ENCODE measurements at regions not wholly inside any gene's neighbourhood (a gene's known extent, or its start where the extent isn't known, plus 50 kb on each side); places are given as distances from the start of the nearest gene placed in this dataset.

DNA sequence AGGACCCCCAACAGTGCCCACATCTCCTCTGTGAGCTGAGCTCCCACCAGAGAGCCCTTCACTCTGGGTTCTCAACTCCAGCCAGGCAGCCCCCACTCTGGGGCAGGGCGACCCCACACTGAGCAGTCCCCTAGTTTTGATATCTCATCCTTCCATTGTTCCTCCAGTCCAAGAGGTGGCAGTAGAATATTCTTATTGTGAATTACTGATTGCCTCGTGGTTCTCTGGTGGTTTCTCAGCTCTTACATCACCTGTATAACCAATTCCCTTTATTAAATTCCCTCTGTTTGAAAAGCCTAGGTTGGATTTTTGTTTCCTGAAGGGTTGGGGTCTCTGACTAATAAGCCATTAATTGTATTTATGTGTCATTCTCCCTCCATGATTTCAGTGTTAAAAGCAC, 407.5 kb downstream of the SETD4 start (continued):
- TF ChIP-seq, protein P1, sequence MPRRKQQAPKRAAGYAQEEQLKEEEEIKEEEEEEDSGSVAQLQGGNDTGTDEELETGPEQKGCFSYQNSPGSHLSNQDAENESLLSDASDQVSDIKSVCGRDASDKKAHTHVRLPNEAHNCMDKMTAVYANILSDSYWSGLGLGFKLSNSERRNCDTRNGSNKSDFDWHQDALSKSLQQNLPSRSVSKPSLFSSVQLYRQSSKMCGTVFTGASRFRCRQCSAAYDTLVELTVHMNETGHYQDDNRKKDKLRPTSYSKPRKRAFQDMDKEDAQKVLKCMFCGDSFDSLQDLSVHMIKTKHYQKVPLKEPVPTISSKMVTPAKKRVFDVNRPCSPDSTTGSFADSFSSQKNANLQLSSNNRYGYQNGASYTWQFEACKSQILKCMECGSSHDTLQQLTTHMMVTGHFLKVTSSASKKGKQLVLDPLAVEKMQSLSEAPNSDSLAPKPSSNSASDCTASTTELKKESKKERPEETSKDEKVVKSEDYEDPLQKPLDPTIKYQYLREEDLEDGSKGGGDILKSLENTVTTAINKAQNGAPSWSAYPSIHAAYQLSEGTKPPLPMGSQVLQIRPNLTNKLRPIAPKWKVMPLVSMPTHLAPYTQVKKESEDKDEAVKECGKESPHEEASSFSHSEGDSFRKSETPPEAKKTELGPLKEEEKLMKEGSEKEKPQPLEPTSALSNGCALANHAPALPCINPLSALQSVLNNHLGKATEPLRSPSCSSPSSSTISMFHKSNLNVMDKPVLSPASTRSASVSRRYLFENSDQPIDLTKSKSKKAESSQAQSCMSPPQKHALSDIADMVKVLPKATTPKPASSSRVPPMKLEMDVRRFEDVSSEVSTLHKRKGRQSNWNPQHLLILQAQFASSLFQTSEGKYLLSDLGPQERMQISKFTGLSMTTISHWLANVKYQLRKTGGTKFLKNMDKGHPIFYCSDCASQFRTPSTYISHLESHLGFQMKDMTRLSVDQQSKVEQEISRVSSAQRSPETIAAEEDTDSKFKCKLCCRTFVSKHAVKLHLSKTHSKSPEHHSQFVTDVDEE (CRISPR knock-in tag; IDR thresholded peaks at IDR 0.05): no peak
- TF ChIP-seq ZFP3 (CRISPR knock-in tag; IDR thresholded peaks at IDR 0.05): no peak
- TF ChIP-seq ARNTL (CRISPR knock-in tag; IDR thresholded peaks at IDR 0.05; ENCODE audit: borderline replicate concordance, low read depth): no peak
- TF ChIP-seq ZNF70 (CRISPR knock-in tag; IDR thresholded peaks at IDR 0.05): no peak
- no peak for TF ChIP-seq GLIS3 (CRISPR knock-in tag; IDR thresholded peaks at IDR 0.05)

DNA sequence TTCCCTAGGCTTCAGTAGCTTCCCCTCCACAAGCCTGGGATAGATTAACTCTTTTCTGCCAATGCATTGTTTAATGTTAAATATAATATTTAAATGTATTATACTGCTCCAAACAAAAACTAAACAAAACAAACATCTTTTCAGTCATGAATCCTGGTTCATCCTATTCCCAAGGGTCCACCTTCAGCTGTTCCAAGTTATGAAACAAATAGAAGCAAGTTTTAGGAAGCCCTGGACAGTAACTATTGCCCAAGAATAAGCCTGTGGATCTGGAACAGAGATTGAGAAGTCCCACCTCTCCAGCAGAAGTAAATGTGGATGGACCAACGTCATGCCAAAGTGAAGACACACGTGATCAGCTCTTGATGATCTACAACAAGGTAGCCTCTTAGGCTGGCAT, 408.1 kb downstream of the SETD4 start:
- TF ChIP-seq ISL1 (CRISPR knock-in tag; IDR thresholded peaks at IDR 0.05) (no peak), CSDC2 (CRISPR knock-in tag; IDR thresholded peaks at IDR 0.05) (no peak)
- no peak for ATAC-seq

DNA sequence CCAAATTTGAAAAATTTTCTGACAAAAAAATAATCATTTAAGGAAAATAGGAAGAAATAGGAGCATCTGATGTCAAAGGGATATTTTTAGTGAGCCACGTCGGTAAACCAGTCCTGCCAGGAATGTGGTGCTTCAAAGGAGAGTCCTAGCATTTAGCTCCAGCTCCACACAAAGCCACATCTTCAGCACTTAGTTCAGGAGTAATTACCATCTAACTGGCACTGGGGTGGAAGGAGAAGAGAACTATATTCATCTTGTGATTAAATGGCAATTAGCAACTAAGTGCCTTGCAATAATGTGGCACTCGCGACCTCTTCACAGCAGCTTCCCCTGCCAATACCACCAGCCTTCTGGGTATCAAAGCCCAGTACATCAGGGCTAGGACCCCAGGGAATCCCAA, 409.1 kb downstream of the SETD4 start:
- no peak for ATAC-seq
- TF ChIP-seq RARB (CRISPR knock-in tag; IDR thresholded peaks at IDR 0.05) (no peak), ZFP30 (CRISPR knock-in tag; IDR thresholded peaks at IDR 0.05) (no peak), OSR1 (CRISPR knock-in tag; IDR thresholded peaks at IDR 0.05) (no peak), TCF4 (CRISPR knock-in tag; IDR thresholded peaks at IDR 0.05; ENCODE audit: borderline replicate concordance) (no peak), ZFP3 (CRISPR knock-in tag; IDR thresholded peaks at IDR 0.05) (no peak), SNAI2 (CRISPR knock-in tag; IDR thresholded peaks at IDR 0.05) (no peak), ZNF565 (CRISPR knock-in tag; conservative IDR thresholded peaks at IDR 0.05; ENCODE audit: low read depth) (no peak)

DNA sequence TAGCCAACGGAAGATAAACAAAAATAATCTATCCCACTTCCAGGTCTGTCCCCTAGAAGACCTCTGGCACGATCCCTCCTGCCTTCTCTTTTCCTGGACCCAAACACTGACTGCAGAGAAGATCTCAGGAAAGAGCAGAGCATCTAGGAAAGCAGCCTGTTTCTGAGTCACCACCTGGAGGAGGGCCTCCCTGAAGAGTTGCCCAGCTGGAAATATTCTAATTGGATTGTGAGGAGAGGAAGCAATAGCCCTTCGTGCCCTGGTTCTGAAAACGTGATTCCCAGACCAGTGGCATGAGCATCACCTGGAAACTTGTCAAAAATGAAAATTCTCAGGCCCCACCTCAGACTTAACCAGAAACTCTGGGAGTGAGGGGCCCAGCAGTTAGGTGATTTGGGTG, 411.1 kb downstream of the SETD4 start:
- TF ChIP-seq ESRRG (CRISPR knock-in tag; IDR thresholded peaks at IDR 0.05): no peak
- TF ChIP-seq ARNTL (CRISPR knock-in tag; IDR thresholded peaks at IDR 0.05; ENCODE audit: borderline replicate concordance, low read depth): no peak
- no peak for TF ChIP-seq SNAI2 (CRISPR knock-in tag; IDR thresholded peaks at IDR 0.05)
- TF ChIP-seq ZC3H10 (CRISPR knock-in tag; IDR thresholded peaks at IDR 0.05): no peak
- peak; percentile 90 for ATAC-seq

DNA sequence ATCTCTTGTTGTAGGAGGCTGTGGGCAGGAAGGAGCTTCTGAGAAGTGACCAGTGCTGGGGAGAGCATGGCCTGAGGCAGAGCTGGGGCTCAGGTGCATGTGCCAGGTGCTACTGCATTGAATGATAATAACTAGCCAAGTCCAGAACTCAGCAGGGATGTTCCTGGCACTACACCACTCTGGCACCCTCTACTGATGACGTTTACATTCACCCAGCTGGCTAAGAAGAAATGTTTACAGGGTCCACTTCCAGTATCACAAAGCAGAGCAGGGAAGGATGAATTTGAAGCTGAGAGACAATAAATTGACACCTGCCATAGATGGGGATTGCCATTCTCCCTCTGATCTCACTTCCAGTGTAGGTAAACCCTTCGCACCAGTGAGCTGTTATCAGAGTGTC, 411.8 kb downstream of the SETD4 start:
- peak; percentile 65 for ATAC-seq
- TF ChIP-seq, protein P2, sequence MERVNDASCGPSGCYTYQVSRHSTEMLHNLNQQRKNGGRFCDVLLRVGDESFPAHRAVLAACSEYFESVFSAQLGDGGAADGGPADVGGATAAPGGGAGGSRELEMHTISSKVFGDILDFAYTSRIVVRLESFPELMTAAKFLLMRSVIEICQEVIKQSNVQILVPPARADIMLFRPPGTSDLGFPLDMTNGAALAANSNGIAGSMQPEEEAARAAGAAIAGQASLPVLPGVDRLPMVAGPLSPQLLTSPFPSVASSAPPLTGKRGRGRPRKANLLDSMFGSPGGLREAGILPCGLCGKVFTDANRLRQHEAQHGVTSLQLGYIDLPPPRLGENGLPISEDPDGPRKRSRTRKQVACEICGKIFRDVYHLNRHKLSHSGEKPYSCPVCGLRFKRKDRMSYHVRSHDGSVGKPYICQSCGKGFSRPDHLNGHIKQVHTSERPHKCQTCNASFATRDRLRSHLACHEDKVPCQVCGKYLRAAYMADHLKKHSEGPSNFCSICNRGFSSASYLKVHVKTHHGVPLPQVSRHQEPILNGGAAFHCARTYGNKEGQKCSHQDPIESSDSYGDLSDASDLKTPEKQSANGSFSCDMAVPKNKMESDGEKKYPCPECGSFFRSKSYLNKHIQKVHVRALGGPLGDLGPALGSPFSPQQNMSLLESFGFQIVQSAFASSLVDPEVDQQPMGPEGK (CRISPR knock-in tag; IDR thresholded peaks at IDR 0.05; ENCODE audit: borderline replicate concordance): no peak
- TF ChIP-seq RARB (CRISPR knock-in tag; IDR thresholded peaks at IDR 0.05): no peak
- no peak for TF ChIP-seq SNAI2 (CRISPR knock-in tag; IDR thresholded peaks at IDR 0.05)
- no peak for TF ChIP-seq ZFP3 (CRISPR knock-in tag; IDR thresholded peaks at IDR 0.05)
- TF ChIP-seq BACH2 (CRISPR knock-in tag; IDR thresholded peaks at IDR 0.05; ENCODE audit: borderline replicate concordance): no peak
- no peak for TF ChIP-seq ZNF8 (CRISPR knock-in tag; IDR thresholded peaks at IDR 0.05)
- no peak for TF ChIP-seq ESRRG (CRISPR knock-in tag; IDR thresholded peaks at IDR 0.05)
- TF ChIP-seq, protein P3, sequence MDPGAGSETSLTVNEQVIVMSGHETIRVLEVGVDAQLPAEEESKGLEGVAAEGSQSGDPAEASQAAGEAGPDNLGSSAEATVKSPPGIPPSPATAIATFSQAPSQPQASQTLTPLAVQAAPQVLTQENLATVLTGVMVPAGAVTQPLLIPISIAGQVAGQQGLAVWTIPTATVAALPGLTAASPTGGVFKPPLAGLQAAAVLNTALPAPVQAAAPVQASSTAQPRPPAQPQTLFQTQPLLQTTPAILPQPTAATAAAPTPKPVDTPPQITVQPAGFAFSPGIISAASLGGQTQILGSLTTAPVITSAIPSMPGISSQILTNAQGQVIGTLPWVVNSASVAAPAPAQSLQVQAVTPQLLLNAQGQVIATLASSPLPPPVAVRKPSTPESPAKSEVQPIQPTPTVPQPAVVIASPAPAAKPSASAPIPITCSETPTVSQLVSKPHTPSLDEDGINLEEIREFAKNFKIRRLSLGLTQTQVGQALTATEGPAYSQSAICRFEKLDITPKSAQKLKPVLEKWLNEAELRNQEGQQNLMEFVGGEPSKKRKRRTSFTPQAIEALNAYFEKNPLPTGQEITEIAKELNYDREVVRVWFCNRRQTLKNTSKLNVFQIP (CRISPR knock-in tag; IDR thresholded peaks at IDR 0.05; ENCODE audit: borderline replicate concordance, low read depth): no peak
- no peak for TF ChIP-seq ZNF565 (CRISPR knock-in tag; conservative IDR thresholded peaks at IDR 0.05; ENCODE audit: low read depth)
- TF ChIP-seq, protein P4, sequence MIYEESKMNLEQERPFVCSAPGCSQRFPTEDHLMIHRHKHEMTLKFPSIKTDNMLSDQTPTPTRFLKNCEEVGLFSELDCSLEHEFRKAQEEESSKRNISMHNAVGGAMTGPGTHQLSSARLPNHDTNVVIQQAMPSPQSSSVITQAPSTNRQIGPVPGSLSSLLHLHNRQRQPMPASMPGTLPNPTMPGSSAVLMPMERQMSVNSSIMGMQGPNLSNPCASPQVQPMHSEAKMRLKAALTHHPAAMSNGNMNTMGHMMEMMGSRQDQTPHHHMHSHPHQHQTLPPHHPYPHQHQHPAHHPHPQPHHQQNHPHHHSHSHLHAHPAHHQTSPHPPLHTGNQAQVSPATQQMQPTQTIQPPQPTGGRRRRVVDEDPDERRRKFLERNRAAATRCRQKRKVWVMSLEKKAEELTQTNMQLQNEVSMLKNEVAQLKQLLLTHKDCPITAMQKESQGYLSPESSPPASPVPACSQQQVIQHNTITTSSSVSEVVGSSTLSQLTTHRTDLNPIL (CRISPR knock-in tag; IDR thresholded peaks at IDR 0.05; ENCODE audit: low read depth): no peak
- no peak for TF ChIP-seq ARNTL (CRISPR knock-in tag; IDR thresholded peaks at IDR 0.05; ENCODE audit: borderline replicate concordance, low read depth)
- TF ChIP-seq ZFP30 (CRISPR knock-in tag; IDR thresholded peaks at IDR 0.05): no peak
- TF ChIP-seq ISL1 (CRISPR knock-in tag; IDR thresholded peaks at IDR 0.05): no peak
- TF ChIP-seq PPARA (CRISPR knock-in tag; IDR thresholded peaks at IDR 0.05; ENCODE audit: borderline replicate concordance): no peak
- no peak for TF ChIP-seq TCF4 (CRISPR knock-in tag; IDR thresholded peaks at IDR 0.05; ENCODE audit: borderline replicate concordance)
- no peak for TF ChIP-seq TOX (CRISPR knock-in tag; IDR thresholded peaks at IDR 0.05; ENCODE audit: borderline replicate concordance)
- TF ChIP-seq, protein P1 (CRISPR knock-in tag; IDR thresholded peaks at IDR 0.05): no peak

Measured in SK-N-SH treated with all-trans-retinoic acid at 6 μM for 48 hours (cell line).